ENCODE measurements at regions not wholly inside any gene's neighbourhood (a gene's known extent, or its start where the extent isn't known, plus 50 kb on each side); places are given as distances from the start of the nearest gene placed in this dataset.

DNA sequence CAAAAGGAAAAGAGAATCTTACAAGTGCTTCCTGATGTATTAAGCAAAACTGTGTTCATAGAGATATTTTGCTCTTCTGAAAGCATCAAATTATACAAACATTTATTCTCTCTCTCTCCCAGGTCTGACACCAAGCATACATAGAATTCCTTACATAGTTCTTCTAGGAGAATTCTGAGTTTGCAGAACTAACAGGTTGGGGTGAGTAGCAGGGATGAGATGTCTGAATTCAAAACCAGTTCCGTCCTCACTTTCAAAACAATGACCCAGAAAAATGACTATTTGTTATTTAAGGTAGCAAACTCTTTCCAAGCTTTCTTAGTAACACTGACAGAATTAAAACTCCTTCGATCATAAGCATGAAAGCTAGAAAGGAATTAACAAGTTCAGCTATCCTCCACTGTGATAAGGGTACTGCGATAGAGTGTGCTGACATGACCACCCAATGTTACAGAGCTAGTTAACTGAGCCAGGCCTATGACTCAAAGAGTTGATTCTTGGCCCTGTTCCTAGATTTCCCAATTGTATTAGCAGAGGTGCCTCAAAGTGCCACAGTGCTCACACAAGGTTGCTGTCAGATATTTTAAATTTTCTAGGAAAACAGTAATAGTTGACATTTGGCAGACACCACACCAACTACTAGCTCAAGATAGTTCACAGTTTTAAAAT is 85.8 kb upstream of the SETBP1 start:
- TF ChIP-seq, protein P1, sequence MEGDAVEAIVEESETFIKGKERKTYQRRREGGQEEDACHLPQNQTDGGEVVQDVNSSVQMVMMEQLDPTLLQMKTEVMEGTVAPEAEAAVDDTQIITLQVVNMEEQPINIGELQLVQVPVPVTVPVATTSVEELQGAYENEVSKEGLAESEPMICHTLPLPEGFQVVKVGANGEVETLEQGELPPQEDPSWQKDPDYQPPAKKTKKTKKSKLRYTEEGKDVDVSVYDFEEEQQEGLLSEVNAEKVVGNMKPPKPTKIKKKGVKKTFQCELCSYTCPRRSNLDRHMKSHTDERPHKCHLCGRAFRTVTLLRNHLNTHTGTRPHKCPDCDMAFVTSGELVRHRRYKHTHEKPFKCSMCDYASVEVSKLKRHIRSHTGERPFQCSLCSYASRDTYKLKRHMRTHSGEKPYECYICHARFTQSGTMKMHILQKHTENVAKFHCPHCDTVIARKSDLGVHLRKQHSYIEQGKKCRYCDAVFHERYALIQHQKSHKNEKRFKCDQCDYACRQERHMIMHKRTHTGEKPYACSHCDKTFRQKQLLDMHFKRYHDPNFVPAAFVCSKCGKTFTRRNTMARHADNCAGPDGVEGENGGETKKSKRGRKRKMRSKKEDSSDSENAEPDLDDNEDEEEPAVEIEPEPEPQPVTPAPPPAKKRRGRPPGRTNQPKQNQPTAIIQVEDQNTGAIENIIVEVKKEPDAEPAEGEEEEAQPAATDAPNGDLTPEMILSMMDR (IDR thresholded peaks at IDR 0.05), result no peak
- TF ChIP-seq POLR2A (IDR thresholded peaks at IDR 0.05), result no peak

Measured in Peyer's patch (tissue), 4 donors.